HG03521 (cell line): ENCODE measurements at regions not wholly inside any gene's neighbourhood (a gene's known extent, or its start where the extent isn't known, plus 50 kb on each side); places are given as distances from the start of the nearest gene placed in this dataset.
"Not testable (repeated sequence)": the region's sequence is repeated elsewhere in the genome, so short reads cannot be mapped to it uniquely, and the experiment has no call there.

Experiments used
- ATAC-seq: cut with Tn5 transposase; IDR thresholded peaks from one replicate; pipeline ENCODE4 v1.9.1; 2021; ENCODE audit warnings: mild to moderate bottlenecking, moderate library complexity; ENCODE audit not compliant: unreplicated experiment

DNA sequence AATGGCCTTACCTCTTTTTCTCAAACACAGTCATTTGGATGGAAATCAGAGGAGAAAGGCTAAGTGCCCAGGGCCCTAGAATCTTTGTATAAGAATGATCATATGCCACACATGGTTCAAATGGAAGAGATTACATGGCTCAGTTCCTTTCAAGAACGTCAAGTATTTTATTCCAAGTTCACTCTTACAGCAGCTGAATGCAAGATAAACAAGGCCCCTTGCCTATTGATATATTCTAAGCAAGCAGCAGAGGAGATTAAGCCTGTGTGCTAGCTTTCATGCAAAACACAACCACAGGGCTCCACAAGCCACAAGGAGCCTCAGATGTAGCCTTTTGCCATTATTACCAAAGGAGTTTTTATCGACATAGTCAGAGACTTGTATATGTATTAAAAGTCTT lies 55.3 kb upstream of the SLCO6A1 start:
- ATAC-seq: no peak

DNA sequence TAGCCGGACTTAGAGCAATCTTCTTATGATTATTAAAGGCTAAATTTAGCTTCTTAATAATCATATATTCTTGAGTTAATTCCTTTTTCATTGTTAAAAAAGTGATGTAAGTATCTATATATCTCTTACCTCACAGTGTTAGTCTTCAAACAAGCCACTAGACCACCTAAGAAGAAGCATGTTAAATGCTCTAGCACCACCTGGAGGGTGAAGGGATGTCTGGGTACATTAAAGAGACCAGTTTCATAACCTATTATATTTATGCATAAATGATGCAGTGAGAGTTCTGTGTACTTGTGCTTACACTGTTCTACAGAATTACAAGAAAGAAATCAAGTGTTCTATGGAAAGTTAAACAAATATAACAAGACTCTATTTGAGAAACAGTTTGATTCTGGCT lies 55.9 kb upstream of the SLCO6A1 start:
- no peak for ATAC-seq

DNA sequence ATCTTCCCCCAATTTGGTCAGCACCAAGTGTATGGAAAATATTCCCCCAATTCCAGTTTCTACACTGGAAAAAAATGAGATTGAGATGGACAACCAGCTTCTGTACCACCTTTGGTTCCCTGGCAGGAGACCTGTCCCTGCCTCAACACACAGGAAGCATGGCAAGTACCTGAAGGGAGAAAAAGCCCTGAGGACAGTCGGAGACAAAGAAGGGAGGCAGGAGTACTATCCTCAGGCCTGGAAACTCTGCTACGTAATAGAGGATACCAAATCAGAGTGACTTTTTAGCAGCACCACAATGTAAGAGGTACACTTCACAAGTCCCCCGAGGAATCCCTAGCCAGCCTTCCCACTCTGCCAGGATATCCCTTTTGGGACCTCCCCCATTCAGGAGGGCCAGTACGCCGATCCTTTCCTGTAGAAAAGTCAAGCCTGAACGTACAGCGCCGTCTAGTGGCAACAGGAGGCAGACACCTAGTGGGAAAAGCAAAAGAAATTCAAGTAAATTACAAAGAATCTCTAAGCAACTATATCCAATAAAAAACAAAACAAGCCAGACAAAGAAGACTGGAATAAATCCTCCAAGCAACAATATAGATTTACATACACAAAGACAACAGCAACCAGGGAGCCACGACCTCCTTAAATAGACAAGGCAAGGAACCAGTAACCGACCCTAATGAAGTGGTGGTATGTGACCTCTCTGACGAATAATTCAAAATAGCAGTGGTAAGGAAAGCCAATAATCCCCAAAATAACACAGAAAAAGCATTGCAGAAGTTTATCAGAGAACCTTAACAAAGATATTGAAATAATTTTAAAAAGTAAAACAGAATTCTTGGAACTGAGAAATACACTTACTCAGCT lies 63.3 kb upstream of the SLCO6A1 start:
- ATAC-seq: no peak

DNA sequence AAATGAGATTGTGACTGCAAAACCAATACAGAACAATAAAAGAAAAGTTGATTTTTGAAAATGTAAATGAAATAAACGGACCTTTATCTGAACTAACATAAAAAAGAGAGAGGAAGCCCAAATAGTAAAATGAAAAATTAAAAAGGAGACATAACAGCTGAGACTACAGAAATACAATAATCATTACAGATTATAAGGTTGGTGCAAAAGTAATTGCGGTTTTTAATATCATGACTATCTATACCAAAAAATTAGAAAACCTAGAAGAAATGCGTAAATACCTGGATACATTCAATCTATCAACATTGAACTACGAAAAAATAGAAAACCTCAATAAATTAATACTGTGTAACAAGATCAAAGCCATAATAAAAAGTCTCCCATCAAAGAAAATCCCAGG lies 71.9 kb upstream of the SLCO6A1 start:
- ATAC-seq: no peak

DNA sequence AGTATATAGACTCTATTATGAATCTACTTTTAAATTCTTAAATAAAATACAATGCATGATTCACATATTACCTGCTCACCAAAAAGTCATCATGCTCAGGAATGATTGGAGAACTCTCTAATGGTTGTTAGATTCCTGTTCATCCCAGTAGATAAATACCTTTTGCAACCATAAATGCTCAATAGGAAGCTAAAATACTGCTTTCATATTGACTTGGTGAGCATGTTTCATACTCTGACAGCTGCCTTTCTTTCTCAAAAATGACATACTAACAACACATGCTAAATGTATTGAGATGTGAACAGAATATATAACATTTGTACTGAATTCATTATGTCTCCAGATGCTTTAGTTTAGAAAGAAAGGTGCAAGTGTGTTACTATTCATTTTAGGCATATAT lies 79.6 kb upstream of the SLCO6A1 start:
- no peak for ATAC-seq

DNA sequence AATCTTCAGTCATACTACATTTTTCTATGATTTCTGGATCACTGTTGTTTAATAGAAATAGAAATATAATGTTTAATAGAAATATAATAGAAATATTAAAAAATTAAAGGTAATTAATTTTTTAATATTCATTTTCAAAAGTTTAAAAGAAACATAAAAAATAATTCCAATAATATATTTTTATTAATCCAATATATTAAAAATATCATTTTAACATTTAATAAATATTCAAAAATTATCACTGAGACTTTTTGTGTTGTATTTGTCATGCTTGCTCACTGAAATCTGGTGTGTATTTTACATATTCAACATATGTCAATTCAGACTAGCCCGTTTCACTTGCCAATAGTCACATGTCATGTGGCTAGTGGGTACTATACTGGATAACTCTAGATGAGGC lies 80.6 kb upstream of the SLCO6A1 start:
- no peak for ATAC-seq

DNA sequence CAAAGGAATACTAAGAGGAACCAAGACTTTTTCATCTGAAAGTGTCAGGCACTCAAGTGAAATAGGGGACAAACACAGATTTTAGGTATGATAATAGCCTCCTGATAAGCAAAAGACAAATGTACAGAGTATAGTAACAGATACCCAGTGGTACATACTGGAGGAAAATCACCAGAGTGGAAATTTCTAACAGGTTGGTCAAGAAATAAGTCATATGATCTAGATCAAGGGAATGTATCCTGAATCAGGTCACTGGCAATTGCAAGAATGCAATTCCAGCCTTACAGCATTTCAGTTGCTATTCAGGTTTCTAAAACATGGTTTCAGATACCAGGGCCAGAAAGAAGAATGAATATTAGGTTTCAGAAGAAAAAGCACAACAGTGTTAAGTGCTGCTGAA lies 82.2 kb upstream of the SLCO6A1 start:
- no peak for ATAC-seq

DNA sequence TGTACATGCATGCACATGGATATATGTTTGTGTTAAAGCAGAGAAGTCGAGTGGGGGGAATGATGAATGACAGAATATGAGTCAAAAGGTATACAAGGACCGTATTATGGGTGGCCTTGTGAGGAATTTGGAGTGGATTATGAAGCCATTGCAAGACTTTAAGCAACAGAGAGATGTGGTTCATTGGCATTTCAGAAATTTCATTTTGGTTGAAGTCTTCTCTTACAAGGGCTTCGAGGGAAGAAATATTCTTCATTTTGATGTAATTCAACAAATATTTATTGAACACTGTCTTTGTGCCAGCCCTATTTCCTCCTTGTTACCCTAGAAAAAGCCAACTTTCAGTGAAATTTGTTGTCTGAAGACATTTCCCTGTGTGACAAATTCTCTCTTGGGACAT lies 83.9 kb upstream of the SLCO6A1 start:
- ATAC-seq: no peak

DNA sequence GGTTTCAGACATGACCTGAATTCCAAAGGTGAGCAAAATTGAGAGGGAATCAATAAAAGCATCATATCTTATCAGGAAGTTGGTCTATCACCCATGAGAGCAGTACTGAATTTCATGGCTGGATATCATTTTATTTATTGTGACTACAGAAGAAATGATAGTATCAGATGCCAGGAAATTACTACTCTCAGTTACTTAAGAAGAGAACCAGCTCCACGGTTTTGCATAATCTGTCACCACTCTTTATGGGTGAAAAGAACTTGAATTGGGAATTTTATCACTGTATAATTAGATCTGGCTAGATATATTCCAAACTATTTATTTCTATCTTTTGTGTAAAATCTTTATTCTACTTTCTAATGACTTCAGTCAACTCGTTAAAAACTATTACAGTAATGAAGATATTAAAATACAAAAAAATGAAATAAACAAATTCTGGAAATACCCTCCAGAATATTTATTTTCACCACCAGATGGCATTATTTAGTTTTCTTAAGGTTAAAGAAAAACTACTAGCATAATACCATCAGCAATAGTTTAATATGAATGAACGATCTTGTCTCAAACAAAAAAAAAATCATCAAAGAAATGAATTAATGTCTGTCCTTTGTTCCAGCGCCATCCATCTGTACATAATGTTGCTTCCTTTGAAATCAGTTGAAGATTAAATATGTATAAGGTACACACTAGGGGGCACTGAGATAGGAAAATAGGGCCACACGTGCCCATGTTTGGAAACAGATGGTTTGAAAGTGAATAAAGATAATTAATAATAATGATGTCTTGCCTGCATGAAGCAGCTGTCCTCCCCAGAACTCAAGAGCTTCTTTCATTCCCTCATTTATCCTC lies 84.7 kb upstream of the SLCO6A1 start:
- no peak for ATAC-seq

DNA sequence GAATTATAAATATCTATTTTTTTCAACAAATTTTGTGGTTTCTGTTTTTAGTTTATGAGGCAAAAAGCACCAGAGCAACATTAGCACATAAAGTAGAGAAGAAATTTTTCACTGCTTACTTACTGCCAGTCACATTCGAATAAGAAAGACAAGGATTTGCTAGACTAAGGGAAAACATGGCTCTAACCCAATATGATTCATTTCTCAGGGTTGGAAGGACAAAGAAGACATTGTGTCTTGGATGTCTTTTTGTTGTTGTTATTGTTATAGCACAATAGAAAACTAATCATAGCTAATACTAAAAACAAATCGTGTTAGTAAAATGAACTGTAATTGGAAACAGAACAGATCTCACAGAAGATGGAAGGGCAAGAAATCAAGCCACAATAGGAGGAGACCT lies 90.9 kb upstream of the SLCO6A1 start:
- no peak for ATAC-seq

DNA sequence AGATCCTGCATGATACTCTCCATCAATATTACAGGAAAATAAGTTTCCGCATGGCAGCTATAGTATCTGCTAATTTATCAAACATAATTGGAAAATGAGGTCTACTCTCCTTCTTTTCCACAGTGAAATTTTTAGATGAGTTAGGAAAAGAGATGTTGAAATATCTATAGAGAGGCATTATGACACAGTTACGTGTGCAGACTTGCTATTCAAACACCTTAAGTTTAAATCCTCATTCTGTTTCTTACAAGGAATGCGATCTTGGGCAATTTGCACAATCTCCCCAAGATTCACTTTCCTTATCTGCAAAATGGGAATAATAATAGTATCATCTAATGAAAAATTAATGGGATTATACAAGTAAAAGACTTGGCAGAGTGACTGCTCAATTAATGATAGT lies 91.7 kb upstream of the SLCO6A1 start:
- no peak for ATAC-seq

DNA sequence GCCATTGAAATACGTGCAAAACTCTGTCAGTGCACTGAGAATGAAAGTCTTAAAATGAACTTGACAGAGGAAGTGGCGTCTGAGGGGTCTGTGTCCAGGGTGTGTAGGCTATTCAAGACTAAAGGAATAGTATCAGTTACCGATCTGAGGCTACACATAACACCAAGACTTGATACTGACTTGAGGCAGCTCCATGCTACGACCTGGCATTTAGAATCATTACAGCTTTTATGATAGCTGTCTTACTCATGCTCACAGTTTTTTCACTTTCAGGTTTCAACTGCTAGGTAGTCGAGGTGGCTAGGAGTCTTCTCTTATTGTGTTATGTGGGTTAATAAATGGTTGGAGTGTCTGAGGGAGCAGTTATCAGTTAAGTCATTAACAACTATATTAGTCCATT lies 92.8 kb upstream of the SLCO6A1 start:
- peak; percentile 74 for ATAC-seq

DNA sequence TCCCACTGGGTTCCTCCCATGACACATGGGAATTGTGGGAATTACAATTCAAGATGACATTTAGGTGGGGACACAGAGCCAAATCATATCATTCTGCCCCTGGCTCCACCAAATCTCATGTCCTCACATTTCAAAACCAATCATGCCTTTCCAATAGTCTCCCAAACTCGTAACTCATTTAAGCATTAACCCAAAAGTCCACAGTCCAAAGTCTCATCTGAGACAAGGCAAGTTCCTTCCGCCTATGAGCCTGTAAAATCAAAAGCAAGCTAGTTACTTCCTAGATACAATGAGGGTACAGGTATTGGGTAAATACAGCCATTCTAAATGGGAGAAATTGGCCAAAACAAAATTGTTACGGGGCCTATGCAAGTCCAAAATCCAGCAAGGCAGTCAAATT lies 93.8 kb upstream of the SLCO6A1 start:
- not testable (repeated sequence) for ATAC-seq

DNA sequence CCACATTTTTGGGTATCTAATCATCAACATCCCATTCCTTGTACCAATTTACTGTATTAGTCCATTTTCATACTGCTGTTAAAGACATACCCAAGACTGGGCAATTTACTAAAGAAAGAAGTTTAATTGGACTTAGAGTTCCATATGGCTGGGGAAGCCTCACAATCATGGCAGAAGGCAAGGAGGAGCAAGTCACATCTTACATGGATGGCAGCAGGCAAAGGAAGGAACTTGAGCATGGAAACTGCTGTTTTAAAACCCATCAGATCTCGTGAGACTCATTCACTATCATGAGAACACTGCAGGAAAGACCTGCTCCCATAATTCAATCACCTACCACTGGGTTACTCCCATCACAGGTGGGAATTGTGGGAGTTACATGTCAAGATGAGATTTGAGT lies 95.4 kb upstream of the SLCO6A1 start:
- no peak for ATAC-seq

DNA sequence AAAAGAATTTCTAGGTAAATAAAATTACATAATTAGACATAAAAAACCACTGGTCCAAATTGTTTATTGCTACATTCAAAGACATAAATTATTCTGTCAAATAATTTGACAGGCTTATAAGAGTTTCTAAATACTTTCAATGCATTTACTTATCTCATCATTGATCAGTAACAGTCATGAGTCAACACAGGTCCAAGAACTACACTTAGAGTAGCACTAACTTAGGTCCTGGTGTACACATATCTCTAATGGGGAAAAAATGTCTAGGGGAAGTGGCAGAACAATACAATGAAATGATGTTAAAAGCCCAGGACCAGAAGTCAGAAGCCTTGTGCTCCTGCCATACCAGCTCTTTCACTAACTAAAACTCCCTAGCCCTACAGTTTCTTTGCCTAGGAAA lies 96.5 kb upstream of the SLCO6A1 start:
- ATAC-seq: no peak

DNA sequence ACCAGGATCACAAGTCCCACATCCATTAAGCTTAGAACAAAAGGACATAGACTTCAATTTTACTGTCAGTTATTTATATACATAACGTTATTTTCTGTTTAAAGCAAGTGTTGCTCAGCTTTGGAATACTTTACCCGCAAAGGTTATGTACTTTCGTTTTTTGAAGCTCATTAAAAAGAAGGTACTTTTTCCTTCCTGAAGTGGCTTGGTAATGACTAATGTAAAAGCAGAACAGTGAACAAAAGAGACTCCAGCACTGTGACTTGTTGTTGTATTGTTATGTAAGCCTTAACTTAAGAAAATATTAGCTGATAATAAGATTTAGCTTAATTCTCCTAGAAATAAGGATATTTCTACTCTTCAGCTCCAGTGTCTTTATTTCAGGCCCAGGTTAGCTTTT lies 97.3 kb upstream of the SLCO6A1 start:
- peak; percentile 40 for ATAC-seq

DNA sequence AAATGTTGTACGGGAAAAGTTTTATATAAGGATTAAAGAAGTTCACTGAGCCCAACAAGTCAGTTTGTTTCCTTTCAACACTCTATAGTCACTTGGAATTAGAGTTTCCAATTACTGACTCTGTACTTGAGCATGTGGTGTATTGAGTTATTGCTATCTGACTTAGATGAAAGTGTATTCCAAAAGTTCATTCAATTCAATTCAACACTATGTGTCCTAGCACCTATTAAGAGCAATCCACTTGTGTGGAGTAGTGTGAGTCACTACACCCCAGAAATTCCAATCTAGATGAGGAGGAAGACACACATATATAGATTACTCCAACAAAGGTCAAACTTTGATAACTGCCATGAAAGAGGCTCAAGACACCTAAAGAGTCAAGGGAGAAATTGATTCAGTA lies 98.2 kb upstream of the SLCO6A1 start:
- ATAC-seq: no peak

DNA sequence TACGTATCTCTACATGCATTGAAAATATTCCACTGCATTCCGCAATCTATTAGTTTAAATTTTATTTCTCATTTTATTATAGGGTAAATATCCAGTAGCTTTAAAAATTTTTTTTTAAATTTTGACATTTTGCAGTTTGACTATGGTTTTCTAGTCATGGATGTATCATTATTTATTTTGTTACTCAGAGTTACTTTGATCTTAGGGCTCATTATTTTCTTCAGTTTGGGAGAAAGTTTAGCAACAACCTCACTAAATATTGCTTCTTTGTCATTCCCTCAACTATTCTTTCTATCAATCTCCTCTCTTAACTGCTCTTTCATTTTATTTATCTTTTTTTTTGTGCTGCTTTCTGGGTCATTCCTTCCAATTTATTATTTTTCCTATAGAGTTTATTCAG lies 100.5 kb upstream of the SLCO6A1 start:
- no peak for ATAC-seq

DNA sequence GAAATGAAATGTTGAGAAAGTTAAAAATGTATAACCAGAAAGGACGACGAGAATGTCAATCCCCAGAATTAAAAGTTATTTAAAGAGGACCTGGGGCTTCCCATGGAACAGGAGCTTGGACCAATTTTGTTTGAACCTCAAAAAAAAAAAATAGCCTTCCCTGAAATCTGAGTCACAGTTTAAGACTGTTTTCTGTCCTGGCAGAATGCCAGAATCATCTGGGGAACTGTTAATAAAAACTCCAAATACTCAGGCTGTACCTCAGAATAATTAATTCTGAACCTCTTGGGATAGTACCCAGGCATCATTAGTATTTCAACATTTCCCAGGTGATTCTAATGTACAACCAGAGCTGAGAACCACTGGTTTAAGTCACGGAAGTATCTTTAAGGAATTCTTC lies 102.2 kb upstream of the SLCO6A1 start:
- ATAC-seq: no peak

DNA sequence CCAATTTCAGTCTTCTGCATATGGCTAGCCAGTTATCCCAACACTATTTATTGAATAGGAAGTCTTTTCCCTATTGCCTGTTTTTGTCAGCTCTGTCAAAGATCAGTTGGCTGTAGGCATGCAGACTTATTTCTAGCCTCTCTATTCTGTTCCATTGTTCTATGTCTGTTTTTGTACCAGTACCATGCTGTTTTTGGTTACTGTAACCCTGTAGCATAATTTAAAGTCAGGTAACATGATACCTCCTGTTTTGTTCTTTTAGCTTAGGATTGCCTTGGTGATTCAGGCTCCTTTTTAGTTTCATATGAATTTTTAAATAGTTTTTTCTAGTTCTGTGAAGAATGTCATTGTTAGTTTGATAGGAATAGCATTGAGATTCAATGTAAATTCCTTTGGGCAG lies 104.9 kb upstream of the SLCO6A1 start:
- ATAC-seq: no peak

DNA sequence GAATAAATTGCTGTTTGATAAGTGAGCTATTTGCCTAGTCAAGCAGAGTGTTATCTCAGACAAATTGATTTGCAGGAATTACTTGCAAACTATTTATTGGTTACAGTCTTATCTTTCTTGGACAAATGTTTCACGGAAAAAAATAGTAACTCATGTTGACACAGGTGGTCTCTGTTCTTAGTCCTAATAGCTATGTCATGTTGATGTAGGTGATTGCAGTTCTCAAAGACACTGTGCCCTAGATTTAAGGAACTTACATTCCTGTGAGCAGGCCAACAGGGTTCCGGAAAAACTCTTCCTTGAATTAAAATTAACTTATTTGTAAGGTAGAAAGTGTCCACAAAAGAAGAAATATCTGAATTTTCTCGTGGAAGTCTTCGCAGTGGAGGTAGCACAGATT lies 109.6 kb upstream of the SLCO6A1 start:
- no peak for ATAC-seq

DNA sequence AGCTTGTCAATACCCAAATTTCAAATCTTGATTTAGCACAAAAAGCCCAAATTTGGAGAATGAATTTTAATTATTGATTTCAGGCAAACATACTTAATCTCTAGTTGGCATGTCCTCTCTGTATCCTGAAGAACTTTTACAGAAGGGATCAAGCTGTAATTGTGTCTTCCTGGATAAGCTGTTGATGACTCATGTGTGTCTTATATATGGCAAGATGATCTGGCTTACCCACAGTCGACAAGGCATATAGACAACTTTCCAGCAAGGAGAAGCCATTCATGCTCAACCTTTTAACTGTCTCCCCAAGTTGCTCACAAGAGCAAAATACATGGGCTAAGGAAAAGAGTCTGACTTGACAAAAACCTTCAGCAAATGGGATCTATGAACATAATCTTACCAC lies 112.5 kb upstream of the SLCO6A1 start:
- no peak for ATAC-seq
